ENCODE measurements at regions not wholly inside any gene's neighbourhood (a gene's known extent, or its start where the extent isn't known, plus 50 kb on each side); places are given as distances from the start of the nearest gene placed in this dataset.

GRCh38 chr18:64410685-64411084, 261.8 kb upstream of the LINC00305 start:
- intact Hi-C loops (cut with DNase I) = no loop called here
- H3K27me3 ChIP-seq = no peaks in the 10 kb centered on the region

GRCh38 chr18:64409511-64409910, 260.6 kb upstream of the LINC00305 start:
- no peak overlapping the region for H3K27ac ChIP-seq
- DNase-seq = no peak
- H3K4me1 ChIP-seq = no peaks in the 10 kb centered on the region
- H3K9ac ChIP-seq (ENCODE audit: low read depth in 2 of 2, low read length in 2 of 2) = no peak overlapping the region
- no peak overlapping the region for H3K4me3 ChIP-seq
- no peaks in the 10 kb centered on the region for H3K36me3 ChIP-seq
- no peaks in the 10 kb centered on the region for H3K9me3 ChIP-seq
- TF ChIP-seq CTCF (IDR thresholded peaks at IDR 0.05) = no peak
- intact Hi-C loops (cut with DNase I) = no loop called here
- H3K27me3 ChIP-seq = no peaks in the 10 kb centered on the region

More at GRCh38 chr18:64410685-64411084, 261.8 kb upstream of the LINC00305 start:
- no peak overlapping the region for H3K27ac ChIP-seq
- H3K4me1 ChIP-seq = no peaks in the 10 kb centered on the region
- no peaks in the 10 kb centered on the region for H3K36me3 ChIP-seq
- H3K9ac ChIP-seq (ENCODE audit: low read depth in 2 of 2, low read length in 2 of 2) = no peak overlapping the region
- no peak for DNase-seq
- no peak overlapping the region for H3K4me3 ChIP-seq
- H3K9me3 ChIP-seq = no peaks in the 10 kb centered on the region
- no peak for TF ChIP-seq CTCF (IDR thresholded peaks at IDR 0.05)

GRCh38 chr18:64407606-64408005, 258.7 kb upstream of the LINC00305 start:
- H3K4me3 ChIP-seq = no peak overlapping the region
- H3K27ac ChIP-seq = no peak overlapping the region
- no peaks in the 10 kb centered on the region for H3K27me3 ChIP-seq
- H3K36me3 ChIP-seq = no peaks in the 10 kb centered on the region
- no peaks in the 10 kb centered on the region for H3K9me3 ChIP-seq
- TF ChIP-seq CTCF (IDR thresholded peaks at IDR 0.05) = no peak
- intact Hi-C loops (cut with DNase I) = no loop called here
- no peaks in the 10 kb centered on the region for H3K4me1 ChIP-seq
- no peak overlapping the region for H3K9ac ChIP-seq (ENCODE audit: low read depth in 2 of 2, low read length in 2 of 2)
- DNase-seq = no peak

- no peak overlapping the region for H3K9ac ChIP-seq (ENCODE audit: low read depth in 2 of 2, low read length in 2 of 2)
- DNase-seq = no peak
- no peak overlapping the region for H3K4me3 ChIP-seq
- intact Hi-C loops (cut with DNase I) = no loop called here
- H3K27ac ChIP-seq = no peak overlapping the region
- no peaks in the 10 kb centered on the region for H3K4me1 ChIP-seq
- no peak for TF ChIP-seq CTCF (IDR thresholded peaks at IDR 0.05)
- H3K9me3 ChIP-seq = no peaks in the 10 kb centered on the region
- no peaks in the 10 kb centered on the region for H3K36me3 ChIP-seq
- H3K27me3 ChIP-seq = no peaks in the 10 kb centered on the region
These were observed 256.3 kb upstream of the LINC00305 start for GRCh38 chr18:64405161-64405560.

GRCh38 chr18:64403784-64404503, 255.1 kb upstream of the LINC00305 start:
- no peak for TF ChIP-seq CTCF (IDR thresholded peaks at IDR 0.05)
- H3K36me3 ChIP-seq = no peaks in the 10 kb centered on the region
- no peaks in the 10 kb centered on the region for H3K4me1 ChIP-seq
- H3K9ac ChIP-seq (ENCODE audit: low read depth in 2 of 2, low read length in 2 of 2) = no peak overlapping the region
- H3K27me3 ChIP-seq = no peaks in the 10 kb centered on the region
- no peaks in the 10 kb centered on the region for H3K9me3 ChIP-seq
- intact Hi-C loops (cut with DNase I) = no loop called here
- no peak overlapping the region for H3K27ac ChIP-seq
- H3K4me3 ChIP-seq = no peak overlapping the region
- no peak for DNase-seq

Measured in colonic mucosa (tissue), 4 donors.